Smooth muscle cell (in vitro differentiated cells): ENCODE measurements at regions not wholly inside any gene's neighbourhood (a gene's known extent, or its start where the extent isn't known, plus 50 kb on each side); places are given as distances from the start of the nearest gene placed in this dataset.

Experiments used
- DNase-seq: peaks from one replicate; lab custom pipeline; 2025; ENCODE audit not compliant: unreplicated experiment; lab: John Stamatoyannopoulos, UW
- H2AFZ ChIP-seq: fragments of 200-600 bp; sonication (generic); 2 replicates; pipeline ENCODE4 v1.6.0; 2016; ENCODE audit warnings: antibody characterized with exemption, low read depth, mild to moderate bottlenecking
- H3F3A ChIP-seq: fragments of 200-600 bp; sonication (generic); 2 replicates; pipeline ENCODE4 v1.6.0; 2017; ENCODE audit warnings: antibody characterized with exemption, low read depth
- H3K27ac ChIP-seq: fragments of 200-600 bp; sonication (generic); 2 replicates; pipeline ENCODE4 v1.5.1; 2016; ENCODE audit warnings: low read depth, mild to moderate bottlenecking
- H3K27me3 ChIP-seq: fragments of 200-600 bp; sonication (generic); 2 replicates; pipeline ENCODE4 v1.6.1; 2016; ENCODE audit warnings: low read depth, mild to moderate bottlenecking
- H3K36me3 ChIP-seq: fragments of 200-600 bp; sonication (generic); 2 replicates; pipeline ENCODE4 v1.5.1; 2016; ENCODE audit warnings: low read depth
- H3K4me1 ChIP-seq: fragments of 200-600 bp; sonication (generic); 2 replicates; pipeline ENCODE4 v1.5.1; 2016; ENCODE audit warnings: low read depth
- H3K4me2 ChIP-seq: fragments of 200-600 bp; sonication (generic); 2 replicates; pipeline ENCODE4 v1.6.0; 2016; ENCODE audit warnings: mild to moderate bottlenecking
- H3K4me3 ChIP-seq: fragments of 200-600 bp; sonication (generic); 2 replicates; pipeline ENCODE4 v1.5.1; 2016; ENCODE audit warnings: mild to moderate bottlenecking
- H3K79me2 ChIP-seq: fragments of 200-600 bp; sonication (generic); 2 replicates; pipeline ENCODE4 v1.6.0; 2016; ENCODE audit warnings: low read depth, mild to moderate bottlenecking
- H3K9ac ChIP-seq: fragments of 200-600 bp; sonication (generic); 2 replicates; pipeline ENCODE4 v1.6.0; 2016; ENCODE audit warnings: low read depth
- H3K9me3 ChIP-seq: fragments of 200-600 bp; sonication (generic); replicated peaks from 2 replicates; pipeline ENCODE4 v1.5.1; 2016; ENCODE audit warnings: low read depth
- H4K20me1 ChIP-seq: fragments of 200-600 bp; sonication (generic); 2 replicates; pipeline ENCODE4 v1.6.0; 2016; ENCODE audit warnings: low read depth
- whole genome bisulfite sequencing: methylation state at CpG from one replicate; pipeline ENCODE4 v1.1.7; 2016; ENCODE audit warnings: low lambda C conversion rate; 5-methylcytosine and 5-hydroxymethylcytosine counted together
- TF ChIP-seq, protein P1 (sequence below): fragments of 200-600 bp; sonication (generic); IDR thresholded peaks from 2 replicates; pipeline ENCODE4 v1.5.1; 2017; ENCODE audit warnings: borderline replicate concordance, mild to moderate bottlenecking, antibody characterized with exemption; ENCODE audit not compliant: insufficient read depth, poor library complexity, severe bottlenecking

DNA sequence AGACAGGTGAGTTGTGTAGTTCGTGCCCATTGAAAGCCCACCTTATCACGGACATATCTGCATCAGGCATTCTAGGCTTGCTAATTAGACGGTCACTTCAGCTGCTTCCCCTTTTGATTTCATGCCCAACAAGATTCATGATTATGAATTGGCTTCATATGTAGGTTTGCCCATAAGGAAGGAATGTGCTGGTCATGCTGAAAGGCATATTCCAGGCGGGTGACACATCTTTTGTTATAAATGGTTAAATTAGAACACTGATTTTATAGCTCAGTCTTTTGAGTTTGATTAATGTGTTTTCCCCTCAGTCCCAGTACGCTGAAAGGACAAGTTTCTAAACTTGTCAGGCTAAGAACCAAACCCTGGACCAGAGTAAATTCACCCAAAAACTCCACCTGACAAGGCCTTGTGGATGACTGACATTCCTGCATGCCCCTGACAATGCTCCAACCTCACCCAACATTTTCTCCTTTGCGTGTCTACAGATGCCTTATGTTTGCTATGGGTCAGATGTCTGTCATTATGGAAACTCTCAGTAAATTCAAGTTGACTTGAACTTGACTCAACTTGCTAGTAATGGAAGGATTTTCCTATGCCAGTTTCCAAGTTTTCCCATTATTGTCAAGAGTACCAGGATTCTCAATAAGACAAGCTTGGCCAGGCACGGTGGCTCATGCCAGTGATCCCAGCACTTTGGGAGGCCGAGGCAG, 421.9 kb downstream of the PMP22 start:
- H3K36me3 ChIP-seq: no peaks in the 10 kb centered on the region
- no peaks in the 10 kb centered on the region for H3K27me3 ChIP-seq
- TF ChIP-seq, protein P1, sequence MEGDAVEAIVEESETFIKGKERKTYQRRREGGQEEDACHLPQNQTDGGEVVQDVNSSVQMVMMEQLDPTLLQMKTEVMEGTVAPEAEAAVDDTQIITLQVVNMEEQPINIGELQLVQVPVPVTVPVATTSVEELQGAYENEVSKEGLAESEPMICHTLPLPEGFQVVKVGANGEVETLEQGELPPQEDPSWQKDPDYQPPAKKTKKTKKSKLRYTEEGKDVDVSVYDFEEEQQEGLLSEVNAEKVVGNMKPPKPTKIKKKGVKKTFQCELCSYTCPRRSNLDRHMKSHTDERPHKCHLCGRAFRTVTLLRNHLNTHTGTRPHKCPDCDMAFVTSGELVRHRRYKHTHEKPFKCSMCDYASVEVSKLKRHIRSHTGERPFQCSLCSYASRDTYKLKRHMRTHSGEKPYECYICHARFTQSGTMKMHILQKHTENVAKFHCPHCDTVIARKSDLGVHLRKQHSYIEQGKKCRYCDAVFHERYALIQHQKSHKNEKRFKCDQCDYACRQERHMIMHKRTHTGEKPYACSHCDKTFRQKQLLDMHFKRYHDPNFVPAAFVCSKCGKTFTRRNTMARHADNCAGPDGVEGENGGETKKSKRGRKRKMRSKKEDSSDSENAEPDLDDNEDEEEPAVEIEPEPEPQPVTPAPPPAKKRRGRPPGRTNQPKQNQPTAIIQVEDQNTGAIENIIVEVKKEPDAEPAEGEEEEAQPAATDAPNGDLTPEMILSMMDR: no peak
- no peak overlapping the region for H3K27ac ChIP-seq
- no peaks in the 10 kb centered on the region for H3K9me3 ChIP-seq
- no peak for DNase-seq
- H3K4me1 ChIP-seq: no peaks in the 10 kb centered on the region
- no peaks in the 10 kb centered on the region for H3F3A ChIP-seq
- no peak overlapping the region for H2AFZ ChIP-seq
- no peak overlapping the region for H3K9ac ChIP-seq
- H3K4me2 ChIP-seq: no peak overlapping the region
- no peaks in the 10 kb centered on the region for H3K79me2 ChIP-seq
- 90% methylated on average over 8 of the region's 8 CpGs for WGBS
- no peak overlapping the region for H3K4me3 ChIP-seq
- no peaks in the 10 kb centered on the region for H4K20me1 ChIP-seq

GRCh38 chr17:14840616-14841231, 424.4 kb downstream of the PMP22 start:
- H3K27me3 ChIP-seq: no peaks in the 10 kb centered on the region
- TF ChIP-seq, protein P1: no peak
- no peak overlapping the region for H3K9ac ChIP-seq
- WGBS: 59% methylated on average over 3 of the region's 3 CpGs
- no peaks in the 10 kb centered on the region for H3K79me2 ChIP-seq
- no peak overlapping the region for H3K4me3 ChIP-seq
- H3F3A ChIP-seq: no peaks in the 10 kb centered on the region
- no peak overlapping the region for H2AFZ ChIP-seq
- no peaks in the 10 kb centered on the region for H4K20me1 ChIP-seq
- H3K4me2 ChIP-seq: peak overlapping the region; percentile 38
- H3K4me1 ChIP-seq: no peaks in the 10 kb centered on the region
- H3K9me3 ChIP-seq: no peaks in the 10 kb centered on the region
- no peak for DNase-seq
- peak overlapping the region; percentile 63 for H3K27ac ChIP-seq
- no peaks in the 10 kb centered on the region for H3K36me3 ChIP-seq

DNA sequence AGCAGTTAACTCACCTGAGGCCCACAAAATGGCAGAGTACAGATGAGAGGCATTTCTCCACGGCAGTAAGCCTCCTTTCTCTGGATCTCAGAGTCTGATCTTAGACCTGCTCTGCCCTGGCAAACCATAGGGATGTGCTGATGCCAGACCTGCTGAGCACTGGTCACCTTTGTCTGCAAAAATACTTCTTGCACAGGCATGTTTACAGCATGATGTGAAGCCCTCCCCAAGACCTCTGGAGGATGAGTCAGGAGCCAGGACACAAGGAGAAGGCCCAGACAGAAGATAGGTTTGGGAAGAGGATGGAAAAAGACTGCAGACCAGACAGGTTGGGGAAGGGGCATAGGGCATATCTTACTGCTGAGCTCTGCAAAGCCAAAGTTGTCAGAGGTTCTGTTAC, 426.6 kb downstream of the PMP22 start:
- H3K79me2 ChIP-seq: no peaks in the 10 kb centered on the region
- H3K27ac ChIP-seq: no peak overlapping the region
- H3K9ac ChIP-seq: no peak overlapping the region
- H3K36me3 ChIP-seq: no peaks in the 10 kb centered on the region
- H3K27me3 ChIP-seq: no peaks in the 10 kb centered on the region
- 74% methylated on average over 1 of the region's 1 CpG for WGBS
- H2AFZ ChIP-seq: no peak overlapping the region
- no peak overlapping the region for H3K4me3 ChIP-seq
- TF ChIP-seq, protein P1: no peak
- no peaks in the 10 kb centered on the region for H4K20me1 ChIP-seq
- H3K4me1 ChIP-seq: no peaks in the 10 kb centered on the region
- DNase-seq: no peak
- no peaks in the 10 kb centered on the region for H3F3A ChIP-seq
- H3K9me3 ChIP-seq: no peaks in the 10 kb centered on the region
- no peak overlapping the region for H3K4me2 ChIP-seq
